GM12878 (cell line): ENCODE measurements at regions not wholly inside any gene's neighbourhood (a gene's known extent, or its start where the extent isn't known, plus 50 kb on each side); places are given as distances from the start of the nearest gene placed in this dataset.

ENCODE experiments used
- ATAC-seq: fragments of 200-7000 bp; cut with Tn5 transposase; 3 replicates; pipeline ENCODE4 v1.9.1; 2020; ENCODE audit warnings: mild to moderate bottlenecking, moderate library complexity
- BruUV-seq: library from RNA; stranded (reverse); fragments of 400-500 nt; replicated peaks from 2 replicates; lab custom pipeline; 2021; lab: Mats Ljungman, UMichigan
- CTCF ChIA-PET: fragments of 300-600 bp; sonication (Branson Sonifier 250); formaldehyde crosslinking; extraction: SDS; loops from one replicate; lab custom pipeline; 2021; ENCODE audit warnings: inconsistent platforms; lab: Yijun Ruan, JAX
- POLR2A ChIA-PET: fragments of 350-600 bp; formaldehyde crosslinking; extraction: SDS; loops from one replicate; lab custom pipeline; 2021; ENCODE audit warnings: inconsistent platforms; lab: Charles Lee
- RAD21 ChIA-PET: fragments of 300-600 bp; sonication (Branson Sonifier 250); formaldehyde crosslinking; loops from one replicate; lab custom pipeline; 2023; ENCODE audit warnings: antibody characterized with exemption; ENCODE audit not compliant: unreplicated experiment; lab: Charles Lee
- SMC1A ChIA-PET: fragments of 300-600 bp; sonication (Branson Sonifier 250); formaldehyde crosslinking; loops from one replicate; lab custom pipeline; 2023; ENCODE audit not compliant: unreplicated experiment, uncharacterized antibody; lab: Charles Lee
- DNase-seq: peaks from one replicate; pipeline ENCODE4 v3.0.0-alpha.2; 2011; ENCODE audit warnings: low read depth, low spot score
- FAIRE-seq: peaks from 3 replicates; lab custom pipeline; 2011; peaks lifted over from hg19 to GRCh38; lab: Jason Lieb, UNC
- H2AFZ ChIP-seq: 2 replicates; pipeline ENCODE4 v1.6.0; 2011; ENCODE audit warnings: low read depth, low read length, control low read depth; ENCODE audit not compliant: control insufficient read depth
- H3K27ac ChIP-seq: 2 replicates; pipeline ENCODE4 v1.5.1; 2011; ENCODE audit warnings: control low read depth; ENCODE audit not compliant: control insufficient read depth, insufficient read depth
- H3K27me3 ChIP-seq, 2 experiments: replicated peaks in 1 of 2; 2 replicates each; pipeline versions ENCODE4 v1.6.0 to v1.6.1; 2011; ENCODE audit warnings: low read length in 1 of 2; ENCODE audit not compliant: control insufficient read depth in 2 of 2, insufficient read depth in 2 of 2
- H3K36me3 ChIP-seq, 2 experiments: 2 replicates each; pipeline ENCODE4 v1.5.1; 2011; ENCODE audit warnings: low read length in 1 of 2; ENCODE audit not compliant: control insufficient read depth in 2 of 2, insufficient read depth in 2 of 2
- H3K4me1 ChIP-seq: 2 replicates; pipeline ENCODE4 v1.6.1; 2011; ENCODE audit warnings: mild to moderate bottlenecking, low read length, moderate library complexity, mixed read lengths; ENCODE audit not compliant: control insufficient read depth, insufficient read depth
- H3K4me2 ChIP-seq: 2 replicates; pipeline ENCODE4 v1.6.0; 2011; ENCODE audit warnings: control low read depth; ENCODE audit not compliant: control insufficient read depth, insufficient read depth
- H3K4me3 ChIP-seq: fragments of 200-600 bp; sonication (generic); 2 replicates; pipeline ENCODE4 v1.5.1; 2016
- H3K79me2 ChIP-seq: 2 replicates; pipeline ENCODE4 v1.6.0; 2011; ENCODE audit warnings: low read length; ENCODE audit not compliant: control insufficient read depth, insufficient read depth
- H3K9ac ChIP-seq: 2 replicates; pipeline ENCODE4 v1.8.0; 2011; ENCODE audit warnings: low read length, control low read depth, mixed read lengths; ENCODE audit not compliant: control insufficient read depth, insufficient read depth
- H3K9me3 ChIP-seq: replicated peaks from 3 replicates; pipeline ENCODE4 v1.5.1; 2011; ENCODE audit warnings: mild to moderate bottlenecking, low read length; ENCODE audit not compliant: control insufficient read depth, insufficient read depth
- H4K20me1 ChIP-seq: 2 replicates; pipeline ENCODE4 v1.6.0; 2011; ENCODE audit not compliant: control insufficient read depth, insufficient read depth
- ATF7 ChIP-seq: fragments of 450-650 bp; IDR thresholded peaks from 2 replicates; pipeline ENCODE4 v1.6.1; 2016; ENCODE audit warnings: low read depth, mild to moderate bottlenecking
- CEBPB ChIP-seq, 2 experiments: fragments of 150-350 bp in 1 of 2; IDR thresholded peaks; 2 replicates each; pipeline ENCODE4 v1.6.1; 2012 to 2014; ENCODE audit warnings: low read depth in 2 of 2, low read length in 2 of 2, borderline replicate concordance in 1 of 2, inconsistent platforms in 1 of 2
- CHD2 ChIP-seq: IDR thresholded peaks from 2 replicates; pipeline ENCODE4 v1.6.1; 2011; ENCODE audit warnings: low read depth, low read length, improper control_type of control experiment, borderline replicate concordance
- EZH2 ChIP-seq: IDR thresholded peaks from 2 replicates; pipeline ENCODE4 v1.6.1; 2012; ENCODE audit warnings: low read depth, mild to moderate bottlenecking, control low read depth, inconsistent platforms, low read length, borderline replicate concordance; ENCODE audit not compliant: control insufficient read depth
- HDAC6 ChIP-seq: fragments of 200-600 bp; sonication (generic); IDR thresholded peaks from one replicate; pipeline ENCODE4 v1.8.0; 2017; ENCODE audit warnings: antibody characterized with exemption; ENCODE audit not compliant: unreplicated experiment
- NFIC ChIP-seq: IDR thresholded peaks from 2 replicates; pipeline ENCODE4 v1.6.1; 2012; ENCODE audit warnings: low read depth, mild to moderate bottlenecking, inconsistent platforms, low read length, moderate library complexity
- POU2F2 ChIP-seq: IDR thresholded peaks from 3 replicates; pipeline ENCODE4 v1.6.1; 2011; ENCODE audit warnings: low read depth, mild to moderate bottlenecking, low read length, borderline replicate concordance
- WGBS: methylation state at CpG from one replicate; pipeline ENCODE4 v1.1.6; 2016; ENCODE audit warnings: low lambda C conversion rate; ENCODE audit not compliant: insufficient replicate concordance, insufficient coverage; ENCODE audit errors: missing lambda C conversion rate; 5-methylcytosine and 5-hydroxymethylcytosine counted together
- in situ Hi-C: fragments of 300-500 bp; cut with MboI; formaldehyde crosslinking; loops from 9 replicates; pipeline ENCODE4 v1.14.3; 2018; ENCODE audit warnings: mixed read lengths
- intact Hi-C: fragments of 100-400 bp; cut with micrococcal nuclease; formaldehyde crosslinking; loops from one replicate; pipeline ENCODE4 v1.14.2; 2022; ENCODE audit not compliant: unreplicated experiment
- TF ChIP-seq, protein P1 (sequence below), 3 experiments: IDR thresholded peaks in 2 of 3; conservative IDR thresholded peaks in 1 of 3; 2 replicates each; pipeline ENCODE4 v1.5.1; 2011; ENCODE audit warnings: low read depth in 3 of 3, low read length in 3 of 3, mild to moderate bottlenecking in 3 of 3, control low read depth in 2 of 3, moderate library complexity in 2 of 3, inconsistent platforms in 1 of 3, mixed read lengths in 1 of 3; ENCODE audit not compliant: control insufficient read depth in 2 of 3, insufficient read depth in 1 of 3; ENCODE audit errors: extremely low read depth in 1 of 3

DNA sequence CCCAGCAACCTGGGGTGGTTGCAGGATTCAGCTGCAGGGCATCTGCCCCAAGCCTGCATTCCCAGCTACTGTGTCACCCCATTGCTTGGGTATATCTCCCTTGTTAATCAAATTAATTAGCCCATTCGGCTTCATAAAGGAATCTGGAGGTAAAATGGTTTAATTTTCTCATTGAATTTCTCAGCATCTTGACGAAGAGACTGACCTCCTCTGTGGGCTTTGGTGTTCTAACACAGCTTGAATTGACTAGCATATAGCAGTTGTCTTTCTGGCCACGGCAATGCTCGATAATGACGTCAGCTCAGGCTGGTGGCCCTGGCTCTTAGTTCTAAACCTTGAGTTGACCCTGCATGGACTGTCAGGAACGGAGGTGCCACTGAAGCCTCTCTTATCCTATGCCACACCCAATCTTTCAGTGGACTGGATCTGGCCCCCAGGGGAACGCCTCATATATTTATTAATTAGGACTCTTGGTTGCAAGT, 72.4 kb downstream of the MSX2 start:
- CTCF ChIA-PET = interaction anchor here (5.6 kb wide), 1 partner anchor 377 kb away, joined by 56 read pairs; no protein-coding TSS in a partner anchor
- Histone ChIP-seq H3K9me3 (no peaks in the 10 kb centered on the region), H3K27ac (no peak overlapping the region), H2AFZ (no peak overlapping the region), H3K79me2 (no peaks in the 10 kb centered on the region), H3K4me1 (no peaks in the 10 kb centered on the region), H4K20me1 (no peaks in the 10 kb centered on the region), H3K9ac (no peak overlapping the region), H3K4me3 (no peak overlapping the region), H3K36me3 (no peaks in the 10 kb centered on the region), H3K27me3 (no peaks in the 10 kb centered on the region; a peak in 1 of 4 replicates), H3K4me2 (no peak overlapping the region)
- intact Hi-C loops (no loop called here), in situ Hi-C loops (loop anchor here (5.0 kb wide), 1 partner anchor 379 kb away; no protein-coding TSS in a partner anchor)
- TF ChIP-seq, protein P1, sequence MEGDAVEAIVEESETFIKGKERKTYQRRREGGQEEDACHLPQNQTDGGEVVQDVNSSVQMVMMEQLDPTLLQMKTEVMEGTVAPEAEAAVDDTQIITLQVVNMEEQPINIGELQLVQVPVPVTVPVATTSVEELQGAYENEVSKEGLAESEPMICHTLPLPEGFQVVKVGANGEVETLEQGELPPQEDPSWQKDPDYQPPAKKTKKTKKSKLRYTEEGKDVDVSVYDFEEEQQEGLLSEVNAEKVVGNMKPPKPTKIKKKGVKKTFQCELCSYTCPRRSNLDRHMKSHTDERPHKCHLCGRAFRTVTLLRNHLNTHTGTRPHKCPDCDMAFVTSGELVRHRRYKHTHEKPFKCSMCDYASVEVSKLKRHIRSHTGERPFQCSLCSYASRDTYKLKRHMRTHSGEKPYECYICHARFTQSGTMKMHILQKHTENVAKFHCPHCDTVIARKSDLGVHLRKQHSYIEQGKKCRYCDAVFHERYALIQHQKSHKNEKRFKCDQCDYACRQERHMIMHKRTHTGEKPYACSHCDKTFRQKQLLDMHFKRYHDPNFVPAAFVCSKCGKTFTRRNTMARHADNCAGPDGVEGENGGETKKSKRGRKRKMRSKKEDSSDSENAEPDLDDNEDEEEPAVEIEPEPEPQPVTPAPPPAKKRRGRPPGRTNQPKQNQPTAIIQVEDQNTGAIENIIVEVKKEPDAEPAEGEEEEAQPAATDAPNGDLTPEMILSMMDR (IDR thresholded peaks at IDR 0.05 in 2 of 3, conservative IDR thresholded peaks at IDR 0.05 in 1 of 3; ENCODE audit: control insufficient read depth in 2 of 3, extremely low read depth in 1 of 3, insufficient read depth in 1 of 3, low read depth in 3 of 3, low read length in 3 of 3) = no peak
- TF ChIP-seq EZH2 (no peak), NFIC (no peak), CEBPB (IDR thresholded peaks at IDR 0.05; ENCODE audit: borderline replicate concordance in 1 of 2, low read depth in 2 of 2, low read length in 2 of 2) (no peak), ATF7 (no peak), CHD2 (no peak), HDAC6 (no peak), POU2F2 (no peak)
- BruUV-seq = no TSS peak
- SMC1A ChIA-PET = no interaction called here
- 34% methylated on average over 7 of the region's 7 CpGs for WGBS
- RAD21 ChIA-PET = no interaction called here
- ATAC-seq = no peak
- FAIRE-seq = no peak
- no peak for DNase-seq
- POLR2A ChIA-PET = no interaction called here
